ENCODE measurements at regions not wholly inside any gene's neighbourhood (a gene's known extent, or its start where the extent isn't known, plus 50 kb on each side); places are given as distances from the start of the nearest gene placed in this dataset.
A peak's percentile ranks its signal among the peaks of the same experiment; 100 is the strongest.

- 43 to 96% (median 88%) methylated on average over 1 to 6 of the region's 6 CpGs; no CpG with 5 or more reads in 1 of the 10 experiments for WGBS, 10 experiments
- in situ Hi-C loops (cut with MboI; ENCODE audit: low pct_unique_long_range_greater_than_20kb in 2 of 9, low sequenced_read_pairs in 9 of 9, unreplicated experiment in 9 of 9), result no loop called here
- ATAC-seq (replicated peaks in 6 of 8), result peak in 3 of 8 experiments; percentile 62 to 84 (median 77)
These were observed 247.7 kb upstream of the RFX3 start for GRCh38 chr9:3773362-3774060.

GRCh38 chr9:3769646-3770045 lies 243.8 kb upstream of the RFX3 start:
- Histone ChIP-seq H3K4me1 (replicated peaks in 1 of 2) (peaks cover 12 to 13% of the 10 kb centered on the region in 2 donors), H3K4me3 (no peak overlapping the region), H3K27ac (peak overlapping the region in 1 of 2 donors; percentile 43)
- 0 to 88% (median 52%) methylated on average over 1 to 4 of the region's 4 CpGs for WGBS, 10 experiments
- ATAC-seq (replicated peaks in 6 of 8), result no peak
- in situ Hi-C loops (cut with MboI; ENCODE audit: low pct_unique_long_range_greater_than_20kb in 2 of 9, low sequenced_read_pairs in 9 of 9, unreplicated experiment in 9 of 9), result no loop called here

More at GRCh38 chr9:3773362-3774060, 247.7 kb upstream of the RFX3 start:
- Histone ChIP-seq H3K4me3 (no peak overlapping the region), H3K27ac (no peak overlapping the region), H3K4me1 (replicated peaks in 1 of 2) (peaks cover 12 to 17% of the 10 kb centered on the region in 2 donors)

GRCh38 chr9:3768712-3769457 lies 243.1 kb upstream of the RFX3 start:
- Histone ChIP-seq H3K4me1 (replicated peaks in 1 of 2) (peaks cover 12 to 13% of the 10 kb centered on the region in 2 donors), H3K4me3 (no peak overlapping the region), H3K27ac (peak overlapping the region in 1 of 2 donors; percentile 76)
- peak in 5 of 8 experiments; percentile 20 to 60 (median 46) for ATAC-seq (replicated peaks in 6 of 8)
- 35 to 100% (median 74%) methylated on average over 1 to 5 of the region's 5 CpGs; no CpG with 5 or more reads in 2 of the 10 experiments for WGBS, 10 experiments
- in situ Hi-C loops (cut with MboI; ENCODE audit: low pct_unique_long_range_greater_than_20kb in 2 of 9, low sequenced_read_pairs in 9 of 9, unreplicated experiment in 9 of 9), result no loop called here

- 7 to 100% (median 90%) methylated on average over 2 to 5 of the region's 5 CpGs; no CpG with 5 or more reads in 1 of the 10 experiments for WGBS, 10 experiments
- in situ Hi-C loops (cut with MboI; ENCODE audit: low pct_unique_long_range_greater_than_20kb in 2 of 9, low sequenced_read_pairs in 9 of 9, unreplicated experiment in 9 of 9), result no loop called here
- no peak for ATAC-seq (replicated peaks in 6 of 8)
- peaks cover 12 to 13% of the 10 kb centered on the region in 2 donors for H3K4me1 ChIP-seq (replicated peaks in 1 of 2)
- H3K4me3 ChIP-seq, result no peak overlapping the region
- H3K27ac ChIP-seq, result peak overlapping the region in 1 of 2 donors; percentile 76
These were observed 242.5 kb upstream of the RFX3 start for GRCh38 chr9:3768286-3768685.

- H3K4me1 ChIP-seq (replicated peaks in 1 of 2), result peaks cover 7 to 12% of the 10 kb centered on the region in 2 donors
- no peak overlapping the region for H3K27ac ChIP-seq
- 44 to 100% (median 67%) methylated on average over 1 to 3 of the region's 3 CpGs; no CpG with 5 or more reads in 1 of the 10 experiments for WGBS, 10 experiments
- in situ Hi-C loops (cut with MboI; ENCODE audit: low pct_unique_long_range_greater_than_20kb in 2 of 9, low sequenced_read_pairs in 9 of 9, unreplicated experiment in 9 of 9), result no loop called here
- H3K4me3 ChIP-seq, result no peak overlapping the region
- no peak for ATAC-seq (replicated peaks in 6 of 8)
These were observed 236.3 kb upstream of the RFX3 start for GRCh38 chr9:3762076-3762475.

- peaks cover 7 to 12% of the 10 kb centered on the region in 2 donors for H3K4me1 ChIP-seq (replicated peaks in 1 of 2)
- ATAC-seq (replicated peaks in 6 of 8), result peak in 2 of 8 experiments; percentile 39 to 73
- H3K4me3 ChIP-seq, result no peak overlapping the region
- in situ Hi-C loops (cut with MboI; ENCODE audit: low pct_unique_long_range_greater_than_20kb in 2 of 9, low sequenced_read_pairs in 9 of 9, unreplicated experiment in 9 of 9), result no loop called here
- H3K27ac ChIP-seq, result no peak overlapping the region
- WGBS, 10 experiments, result 0 to 100% (median 16%) methylated on average over 1 to 4 of the region's 4 CpGs
These were observed 234.2 kb upstream of the RFX3 start for GRCh38 chr9:3760031-3760430.

GRCh38 chr9:3758816-3759576 lies 233.2 kb upstream of the RFX3 start:
- no peak for ATAC-seq (replicated peaks in 6 of 8)
- in situ Hi-C loops (cut with MboI; ENCODE audit: low pct_unique_long_range_greater_than_20kb in 2 of 9, low sequenced_read_pairs in 9 of 9, unreplicated experiment in 9 of 9), result no loop called here

GRCh38 chr9:3756071-3756470 lies 230.3 kb upstream of the RFX3 start:
- H3K4me1 ChIP-seq (replicated peaks in 1 of 2), result peaks cover 7 to 12% of the 10 kb centered on the region in 2 donors
- no peak for ATAC-seq (replicated peaks in 6 of 8)
- H3K4me3 ChIP-seq, result no peak overlapping the region
- 72 to 100% (median 90%) methylated on average over 2 to 3 of the region's 3 CpGs; no CpG with 5 or more reads in 1 of the 10 experiments for WGBS, 10 experiments
- H3K27ac ChIP-seq, result no peak overlapping the region
- in situ Hi-C loops (cut with MboI; ENCODE audit: low pct_unique_long_range_greater_than_20kb in 2 of 9, low sequenced_read_pairs in 9 of 9, unreplicated experiment in 9 of 9), result no loop called here

More at GRCh38 chr9:3758816-3759576, 233.2 kb upstream of the RFX3 start:
- Histone ChIP-seq H3K4me1 (replicated peaks in 1 of 2) (peaks cover 7 to 12% of the 10 kb centered on the region in 2 donors), H3K4me3 (no peak overlapping the region), H3K27ac (no peak overlapping the region)
- WGBS, 10 experiments, result 48 to 100% (median 87%) methylated on average over 2 to 5 of the region's 5 CpGs

- no peak overlapping the region for H3K27ac ChIP-seq
- H3K4me3 ChIP-seq, result no peak overlapping the region
- no peaks in the 10 kb centered on the region for H3K4me1 ChIP-seq (replicated peaks in 1 of 2)
- ATAC-seq (replicated peaks in 6 of 8), result peak in 1 of 8 experiments; percentile 46
- WGBS, 10 experiments, result 0 to 100% (median 78%) methylated on average over 1 to 2 of the region's 2 CpGs
- in situ Hi-C loops (cut with MboI; ENCODE audit: low pct_unique_long_range_greater_than_20kb in 2 of 9, low sequenced_read_pairs in 9 of 9, unreplicated experiment in 9 of 9), result no loop called here
These were observed 225.4 kb upstream of the RFX3 start for GRCh38 chr9:3751125-3751758.

- Histone ChIP-seq H3K4me3 (no peak overlapping the region), H3K27ac (no peak overlapping the region), H3K4me1 (replicated peaks in 1 of 2) (no peaks in the 10 kb centered on the region)
- in situ Hi-C loops (cut with MboI; ENCODE audit: low pct_unique_long_range_greater_than_20kb in 2 of 9, low sequenced_read_pairs in 9 of 9, unreplicated experiment in 9 of 9), result no loop called here
- no peak for ATAC-seq (replicated peaks in 6 of 8)
- 50 to 100% (median 80%) methylated on average over 1 to 5 of the region's 5 CpGs; no CpG with 5 or more reads in 1 of the 10 experiments for WGBS, 10 experiments
These were observed 224.5 kb upstream of the RFX3 start for GRCh38 chr9:3750321-3750720.

- Histone ChIP-seq H3K4me3 (no peak overlapping the region), H3K4me1 (replicated peaks in 1 of 2) (no peaks in the 10 kb centered on the region), H3K27ac (no peak overlapping the region)
- in situ Hi-C loops (cut with MboI; ENCODE audit: low pct_unique_long_range_greater_than_20kb in 2 of 9, low sequenced_read_pairs in 9 of 9, unreplicated experiment in 9 of 9), result loop anchor here in 6 of 9 experiments (25.0 kb wide), 5 partner anchors 316 to 616 kb away; no protein-coding TSS in a partner anchor
- peak in 4 of 8 experiments; percentile 50 to 98 (median 82) for ATAC-seq (replicated peaks in 6 of 8)
- 0 to 80% (median 17%) methylated on average over 1 of the region's 1 CpG; no CpG with 5 or more reads in 1 of the 10 experiments for WGBS, 10 experiments
These were observed 220.8 kb upstream of the RFX3 start for GRCh38 chr9:3746296-3747275.

Data from motor neuron (in vitro differentiated cells).